ENCODE measurements at regions not wholly inside any gene's neighbourhood (a gene's known extent, or its start where the extent isn't known, plus 50 kb on each side); places are given as distances from the start of the nearest gene placed in this dataset.

GRCh38 chr2:225340923-225341322 lies 58.6 kb upstream of the NYAP2 start:
- no peak for DNase-seq

GRCh38 chr2:225337183-225337582 lies 62.3 kb upstream of the NYAP2 start:
- DNase-seq, result no peak

- DNase-seq, result peak; percentile 80
Observed at GRCh38 chr2:225334514-225334913, 65.0 kb upstream of the NYAP2 start.

GRCh38 chr2:225328192-225328591 lies 71.3 kb upstream of the NYAP2 start:
- DNase-seq, result no peak

- DNase-seq, result no peak
Observed at GRCh38 chr2:225326969-225327368, 72.5 kb upstream of the NYAP2 start.

GRCh38 chr2:225319872-225320271 lies 79.6 kb upstream of the NYAP2 start:
- DNase-seq, result no peak

GRCh38 chr2:225318440-225318839 lies 81.1 kb upstream of the NYAP2 start:
- no peak for DNase-seq

GRCh38 chr2:225317186-225317585 lies 82.3 kb upstream of the NYAP2 start:
- no peak for DNase-seq

- no peak for DNase-seq
Observed at GRCh38 chr2:225310745-225311144, 88.8 kb upstream of the NYAP2 start.

GRCh38 chr2:225309516-225309915 lies 90.0 kb upstream of the NYAP2 start:
- DNase-seq, result peak; percentile 28

GRCh38 chr2:225296951-225297350 lies 102.6 kb upstream of the NYAP2 start:
- peak; percentile 40 for DNase-seq

GRCh38 chr2:225295102-225295501 lies 104.4 kb upstream of the NYAP2 start:
- DNase-seq, result no peak

- DNase-seq, result peak; percentile 97
Observed at GRCh38 chr2:225293638-225294037, 105.9 kb upstream of the NYAP2 start.

- DNase-seq, result no peak
Observed at GRCh38 chr2:225290757-225291400, 108.6 kb upstream of the NYAP2 start.

- DNase-seq, result no peak
Observed at GRCh38 chr2:225289659-225290058, 109.9 kb upstream of the NYAP2 start.

GRCh38 chr2:225288986-225289385 lies 110.5 kb upstream of the NYAP2 start:
- no peak for DNase-seq

- peak; percentile 60 for DNase-seq
Observed at GRCh38 chr2:225282858-225283710, 116.4 kb upstream of the NYAP2 start.

GRCh38 chr2:225276207-225276606 lies 123.3 kb upstream of the NYAP2 start:
- no peak for DNase-seq

GRCh38 chr2:225275443-225275842 lies 124.1 kb upstream of the NYAP2 start:
- no peak for DNase-seq

- DNase-seq, result peak; percentile 15
Observed at GRCh38 chr2:225274751-225275150, 124.8 kb upstream of the NYAP2 start.

GRCh38 chr2:225272173-225272572 lies 127.3 kb upstream of the NYAP2 start:
- DNase-seq, result no peak

- peak; percentile 7 for DNase-seq
Observed at GRCh38 chr2:225270861-225271260, 128.6 kb upstream of the NYAP2 start.

GRCh38 chr2:225270053-225270452 lies 129.5 kb upstream of the NYAP2 start:
- no peak for DNase-seq

- no peak for DNase-seq
Observed at GRCh38 chr2:225254363-225254762, 145.1 kb upstream of the NYAP2 start.
